Neuron (in vitro differentiated cells): ENCODE measurements at regions not wholly inside any gene's neighbourhood (a gene's known extent, or its start where the extent isn't known, plus 50 kb on each side); places are given as distances from the start of the nearest gene placed in this dataset.
"Not testable (repeated sequence)": the region's sequence is repeated elsewhere in the genome, so short reads cannot be mapped to it uniquely, and the experiment has no call there.

Source experiments
- H2AFZ ChIP-seq: one replicate; pipeline ENCODE4 v1.6.1; 2013; ENCODE audit warnings: low read depth, mild to moderate bottlenecking, inconsistent platforms, low read length, moderate library complexity
- H3K27me3 ChIP-seq: one replicate; pipeline ENCODE4 v1.6.1; 2013; ENCODE audit warnings: low read length; ENCODE audit not compliant: insufficient read depth
- H3K36me3 ChIP-seq: one replicate; pipeline ENCODE4 v1.6.1; 2013; ENCODE audit warnings: low read length; ENCODE audit not compliant: insufficient read depth
- H3K4me1 ChIP-seq: one replicate; pipeline ENCODE4 v1.6.1; 2013; ENCODE audit warnings: low read length; ENCODE audit not compliant: insufficient read depth
- H3K4me3 ChIP-seq: 2 replicates; pipeline ENCODE4 v1.5.1; 2013; ENCODE audit warnings: mild to moderate bottlenecking, low read length, moderate library complexity
- H3K9me3 ChIP-seq: one replicate; pipeline ENCODE4 v1.6.1; 2013; ENCODE audit warnings: low read length

GRCh38 chr3:6022621-6023020 lies 835.1 kb downstream of the EDEM1 start:
- Histone ChIP-seq H3K4me1 (no peaks in the 10 kb centered on the region), H3K4me3 (no peak overlapping the region), H3K27me3 (no peaks in the 10 kb centered on the region), H2AFZ (no peak overlapping the region), H3K9me3 (no peaks in the 10 kb centered on the region), H3K36me3 (no peaks in the 10 kb centered on the region)

DNA sequence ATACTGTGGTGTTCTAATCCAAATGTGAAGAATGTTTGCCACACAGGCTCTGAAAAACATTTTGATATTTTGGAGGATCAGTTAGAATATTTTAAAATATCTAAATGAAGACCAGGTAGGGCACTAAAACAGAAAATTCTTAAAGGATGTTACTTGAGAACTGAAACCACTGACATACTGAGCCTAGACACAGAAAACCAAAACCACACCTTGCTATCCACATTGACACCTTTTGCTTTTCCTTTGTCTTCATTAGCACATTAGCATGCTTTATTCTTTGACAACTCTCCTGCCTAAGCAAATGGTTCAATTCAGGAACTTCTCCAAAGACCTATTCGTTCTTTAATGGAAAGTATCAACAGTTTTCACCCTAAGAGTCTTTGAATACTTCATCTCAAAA lies 835.9 kb upstream of the GRM7 start:
- Histone ChIP-seq H3K27me3 (no peaks in the 10 kb centered on the region), H3K9me3 (no peaks in the 10 kb centered on the region), H3K36me3 (no peaks in the 10 kb centered on the region), H3K4me1 (no peaks in the 10 kb centered on the region), H2AFZ (no peak overlapping the region), H3K4me3 (no peak overlapping the region)

DNA sequence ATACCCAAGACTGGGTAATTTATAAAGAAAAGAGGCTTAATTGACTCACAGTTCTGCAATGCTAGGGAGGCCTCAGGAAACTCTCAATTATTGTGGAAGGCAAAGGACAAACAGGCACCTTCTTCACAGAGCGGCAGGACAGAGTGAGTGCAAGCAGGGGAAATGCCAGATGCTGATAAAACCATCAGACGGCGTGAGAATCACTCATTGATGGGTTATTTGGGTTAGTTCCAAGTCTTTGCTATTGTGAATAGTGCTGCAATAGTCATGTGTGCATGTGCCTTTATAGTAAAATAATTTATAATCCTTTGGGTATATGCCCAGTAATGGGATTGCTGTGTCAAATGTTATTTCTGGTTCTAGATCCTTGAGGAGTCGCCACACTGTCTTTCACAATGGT lies 830.3 kb upstream of the GRM7 start:
- not testable (repeated sequence) for H2AFZ ChIP-seq, H3K27me3 ChIP-seq, H3K4me3 ChIP-seq, H3K9me3 ChIP-seq, H3K4me1 ChIP-seq, H3K36me3 ChIP-seq

DNA sequence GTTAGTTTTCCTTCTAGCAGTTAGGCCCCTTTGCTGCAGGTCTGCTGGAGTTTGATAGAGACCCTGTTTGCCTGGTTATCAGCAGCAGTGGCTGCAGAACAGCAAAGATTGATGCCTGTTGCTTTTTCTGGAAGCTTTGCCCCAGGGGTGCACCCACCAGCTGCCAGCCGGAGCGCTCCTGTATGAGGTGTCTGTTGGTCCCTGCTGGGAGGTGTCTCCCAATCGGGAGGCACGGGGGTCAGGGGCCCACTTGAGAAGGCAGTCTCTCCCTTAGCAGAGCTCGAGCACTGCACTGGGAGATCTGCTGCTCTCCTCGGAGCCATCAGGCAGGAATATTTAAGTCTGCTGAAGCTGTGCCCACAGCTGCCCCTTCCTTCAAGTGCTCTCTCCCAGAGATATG lies 825.3 kb upstream of the GRM7 start:
- Histone ChIP-seq H3K4me3 (no peak overlapping the region), H3K36me3 (no peaks in the 10 kb centered on the region), H3K9me3 (no peaks in the 10 kb centered on the region), H2AFZ (no peak overlapping the region), H3K4me1 (no peaks in the 10 kb centered on the region), H3K27me3 (no peaks in the 10 kb centered on the region)

GRCh38 chr3:6039971-6040370 lies 820.9 kb upstream of the GRM7 start:
- Histone ChIP-seq H3K4me3 (no peak overlapping the region), H3K4me1 (no peaks in the 10 kb centered on the region), H3K27me3 (no peaks in the 10 kb centered on the region), H2AFZ (no peak overlapping the region), H3K36me3 (no peaks in the 10 kb centered on the region), H3K9me3 (no peaks in the 10 kb centered on the region)

- Histone ChIP-seq H2AFZ (no peak overlapping the region), H3K27me3 (no peaks in the 10 kb centered on the region), H3K4me1 (no peaks in the 10 kb centered on the region), H3K4me3 (no peak overlapping the region), H3K9me3 (no peaks in the 10 kb centered on the region), H3K36me3 (no peaks in the 10 kb centered on the region)
Observed at GRCh38 chr3:6041894-6042293, 819.0 kb upstream of the GRM7 start.

DNA sequence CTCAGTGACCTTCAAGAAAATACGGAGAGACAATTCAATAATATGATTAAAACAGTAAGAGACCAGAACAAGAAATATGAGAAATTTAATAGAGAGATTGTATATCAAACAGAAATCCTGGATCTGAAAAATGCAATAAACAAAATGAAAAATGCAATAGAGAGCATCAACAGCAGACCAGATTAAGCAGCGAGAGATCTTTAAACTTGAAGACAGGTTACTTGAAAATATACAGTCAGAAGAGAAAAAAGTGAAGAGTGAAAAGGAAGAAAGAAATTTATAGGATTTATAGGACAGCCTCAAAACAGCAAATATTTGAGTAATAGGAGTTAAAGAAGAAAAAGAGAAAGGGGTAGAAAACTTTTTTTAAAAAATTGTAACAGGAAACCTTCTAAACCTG lies 813.9 kb upstream of the GRM7 start:
- H3K4me1 ChIP-seq = no peaks in the 10 kb centered on the region
- H3K27me3 ChIP-seq = no peaks in the 10 kb centered on the region
- no peaks in the 10 kb centered on the region for H3K36me3 ChIP-seq
- no peak overlapping the region for H2AFZ ChIP-seq
- H3K4me3 ChIP-seq = no peak overlapping the region
- H3K9me3 ChIP-seq = no peaks in the 10 kb centered on the region

DNA sequence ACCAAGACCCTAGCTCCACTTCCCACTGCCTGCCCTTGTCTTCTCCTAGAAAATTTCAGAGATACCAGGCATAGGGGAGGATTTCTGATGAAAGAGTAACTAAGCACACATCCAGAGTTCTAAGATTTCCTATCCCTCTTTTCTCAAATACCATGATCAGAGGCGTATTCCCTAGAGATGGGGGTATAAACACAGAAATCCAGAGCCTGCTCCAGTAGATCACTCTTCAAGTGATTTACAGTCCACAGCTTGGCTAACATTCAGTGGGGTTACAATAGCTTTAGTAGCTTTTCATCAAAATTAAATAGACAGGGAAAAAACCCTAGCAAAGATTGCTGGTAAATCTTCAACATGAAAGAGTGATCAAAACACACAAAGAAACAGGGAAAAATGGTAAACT lies 800.7 kb upstream of the GRM7 start:
- no peaks in the 10 kb centered on the region for H3K36me3 ChIP-seq

DNA sequence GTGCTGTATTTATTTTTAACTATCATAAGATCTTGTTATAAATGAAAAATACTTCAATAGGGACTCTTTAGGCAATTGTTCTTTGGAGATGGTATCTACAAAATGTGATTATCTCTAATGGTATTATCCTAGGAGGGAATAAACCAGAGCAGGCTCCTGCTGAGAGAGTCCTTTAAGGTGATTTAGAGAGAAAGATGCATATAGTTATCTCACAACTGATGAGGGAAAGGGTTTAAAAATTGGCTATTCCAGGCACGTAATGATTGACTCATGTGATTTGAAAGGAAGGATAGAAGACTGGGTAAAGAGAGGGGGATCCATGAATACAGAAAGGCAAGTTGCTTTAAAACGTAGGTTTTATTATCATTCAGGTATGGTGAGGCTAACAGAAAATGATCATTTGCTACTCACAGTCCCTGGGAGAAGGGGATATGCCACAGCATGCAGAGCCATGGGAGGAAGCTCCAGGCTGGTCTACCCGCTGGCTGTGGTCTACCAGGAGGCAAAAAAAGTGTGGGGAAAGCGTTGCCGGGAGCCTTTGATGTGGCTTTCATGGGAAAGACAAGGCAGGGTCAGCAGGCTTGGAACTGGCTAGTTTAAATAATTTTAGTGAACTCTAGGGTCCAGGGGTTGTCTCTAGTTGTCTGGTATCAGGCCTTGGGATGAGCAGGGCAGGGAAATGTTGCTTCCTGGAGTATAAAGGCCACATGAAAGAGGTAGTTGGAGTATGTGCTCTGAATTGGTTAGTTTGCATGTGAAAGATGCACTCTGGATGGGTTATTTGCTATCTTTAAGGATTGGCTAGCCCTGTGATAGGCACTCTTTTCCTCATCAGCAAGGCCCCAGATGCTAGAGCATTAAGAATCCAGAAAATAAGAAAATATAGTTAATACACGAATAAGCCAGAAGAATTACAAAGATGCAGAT lies 798.4 kb upstream of the GRM7 start:
- Histone ChIP-seq H3K27me3 (no peaks in the 10 kb centered on the region), H3K36me3 (no peaks in the 10 kb centered on the region), H3K4me3 (no peak overlapping the region), H2AFZ (no peak overlapping the region), H3K9me3 (no peaks in the 10 kb centered on the region), H3K4me1 (peaks cover 5% of the 10 kb centered on the region)

More for the DNA sequence above, 800.7 kb upstream of the GRM7 start:
- Histone ChIP-seq H3K9me3 (no peaks in the 10 kb centered on the region), H2AFZ (no peak overlapping the region), H3K27me3 (no peaks in the 10 kb centered on the region), H3K4me3 (no peak overlapping the region), H3K4me1 (peaks cover 5% of the 10 kb centered on the region)

DNA sequence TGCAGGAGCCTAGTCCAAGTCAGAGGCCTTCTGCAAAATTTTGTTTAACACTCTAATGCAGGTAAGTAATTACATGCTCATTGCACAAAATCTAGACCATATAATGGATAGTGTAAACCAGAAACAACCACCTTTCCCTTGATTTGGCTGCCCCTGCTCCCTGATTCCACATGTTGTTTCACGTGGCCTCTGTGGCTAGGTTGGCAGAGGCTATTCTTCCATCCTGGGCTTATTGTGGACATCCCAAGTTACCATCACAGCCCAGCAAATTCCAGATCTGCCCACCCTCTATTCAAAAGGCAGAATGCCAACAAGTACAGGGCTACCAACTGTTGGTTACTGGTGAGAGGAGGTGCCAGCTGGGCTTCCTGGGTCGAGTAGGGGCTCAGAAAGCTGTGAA lies 794.5 kb upstream of the GRM7 start:
- H3K4me1 ChIP-seq = peaks cover 5% of the 10 kb centered on the region
- H3K27me3 ChIP-seq = no peaks in the 10 kb centered on the region
- no peaks in the 10 kb centered on the region for H3K36me3 ChIP-seq
- no peak overlapping the region for H2AFZ ChIP-seq
- no peak overlapping the region for H3K4me3 ChIP-seq
- no peaks in the 10 kb centered on the region for H3K9me3 ChIP-seq

GRCh38 chr3:6066868-6067578 lies 793.9 kb upstream of the GRM7 start:
- not testable (repeated sequence) for H3K4me1 ChIP-seq, H3K36me3 ChIP-seq, H3K9me3 ChIP-seq, H2AFZ ChIP-seq, H3K4me3 ChIP-seq, H3K27me3 ChIP-seq

DNA sequence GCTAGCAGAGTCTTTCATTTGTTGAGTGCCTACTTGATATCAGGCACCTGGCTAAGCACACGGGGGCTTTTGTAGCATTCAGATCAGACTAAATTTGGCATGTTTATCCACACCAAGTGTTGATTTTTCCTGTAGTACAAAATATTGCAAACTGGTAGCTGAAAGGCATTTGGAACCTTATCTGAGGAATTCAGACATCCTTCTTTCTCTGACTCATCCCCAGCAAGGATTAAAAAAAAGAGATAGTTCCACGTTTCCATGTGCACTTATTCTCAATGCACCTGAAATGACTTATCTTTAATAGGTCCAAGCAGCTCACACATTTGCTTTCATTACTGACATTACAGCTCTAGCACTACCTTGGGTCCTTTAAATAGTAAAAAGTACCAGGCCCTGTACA lies 786.0 kb upstream of the GRM7 start:
- Histone ChIP-seq H3K36me3 (no peaks in the 10 kb centered on the region), H2AFZ (no peak overlapping the region), H3K4me1 (no peaks in the 10 kb centered on the region), H3K4me3 (no peak overlapping the region), H3K9me3 (no peaks in the 10 kb centered on the region), H3K27me3 (no peaks in the 10 kb centered on the region)

- no peaks in the 10 kb centered on the region for H3K9me3 ChIP-seq
- H3K36me3 ChIP-seq = no peaks in the 10 kb centered on the region
- H2AFZ ChIP-seq = no peak overlapping the region
- H3K27me3 ChIP-seq = no peaks in the 10 kb centered on the region
- H3K4me3 ChIP-seq = no peak overlapping the region
- H3K4me1 ChIP-seq = no peaks in the 10 kb centered on the region
Observed at GRCh38 chr3:6078436-6078835, 782.5 kb upstream of the GRM7 start.
